Transverse colon (tissue), 4 donors: ENCODE measurements at regions not wholly inside any gene's neighbourhood (a gene's known extent, or its start where the extent isn't known, plus 50 kb on each side); places are given as distances from the start of the nearest gene placed in this dataset.

Experiments
- EP300 ChIP-seq: sonication (generic); formaldehyde crosslinking; IDR thresholded peaks from one replicate; pipeline ENCODE4 v1.6.1; 2017; ENCODE audit warnings: antibody characterized with exemption, low read depth
- POLR2A ChIP-seq: fragments of 450-650 bp; IDR thresholded peaks from one replicate; pipeline ENCODE4 v1.6.1; 2016; ENCODE audit warnings: antibody characterized with exemption, mild to moderate bottlenecking, moderate library complexity
- POLR2AphosphoS5 ChIP-seq, 3 donors: sonication (generic); formaldehyde crosslinking; IDR thresholded peaks; one replicate each; pipeline ENCODE4 v1.6.1; 2016; ENCODE audit warnings: antibody characterized with exemption in 3 of 3
- TF ChIP-seq, protein P1 (sequence below), 5 experiments: fragments of 200-600 bp in 3 of 5; fragments of 450-650 bp in 2 of 5; sonication (generic) in 3 of 5; IDR thresholded peaks; 1 replicate in 2 of 5; 2 replicates in 3 of 5; pipeline ENCODE4 v1.5.1; 2016 to 2017; ENCODE audit warnings: antibody characterized with exemption in 5 of 5, inconsistent platforms in 3 of 5, mild to moderate bottlenecking in 2 of 5, moderate library complexity in 1 of 5

DNA sequence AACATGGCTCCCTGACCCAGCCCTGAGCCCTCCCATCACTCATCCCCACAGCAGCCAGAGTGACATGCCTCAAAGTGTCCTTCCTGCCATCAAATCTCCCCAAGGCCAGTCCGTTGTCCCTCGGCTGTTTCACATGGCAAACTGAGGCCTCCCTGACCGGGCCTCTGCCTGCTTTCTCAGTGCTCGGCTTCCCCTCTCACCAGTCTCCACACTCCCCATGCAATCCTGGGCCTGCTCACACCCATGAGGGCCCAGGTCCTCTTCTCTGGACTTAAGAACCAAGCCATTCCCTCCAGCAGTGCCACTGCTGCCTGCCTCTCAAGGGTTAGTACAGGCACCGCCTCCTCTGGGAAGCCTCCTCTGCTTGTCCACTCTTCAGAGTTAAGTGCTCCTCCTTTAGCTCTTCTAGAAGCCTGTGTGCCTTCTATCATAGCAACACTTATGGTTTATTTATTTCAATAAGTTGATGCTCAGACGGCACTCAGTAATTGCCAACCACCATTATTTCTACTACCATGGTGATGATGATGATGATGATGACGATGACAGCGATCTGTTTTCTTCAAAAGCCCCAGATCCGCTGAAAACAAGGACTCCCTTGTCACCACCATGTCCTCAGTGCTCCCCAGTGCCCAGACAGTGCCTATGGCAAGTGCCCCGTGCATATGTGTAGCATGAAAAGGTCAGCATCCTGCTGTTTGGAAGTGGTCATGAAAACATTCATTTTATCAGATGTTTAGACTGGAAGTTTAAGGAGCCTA lies 449.0 kb downstream of the CDH26 start:
- TF ChIP-seq, protein P1, sequence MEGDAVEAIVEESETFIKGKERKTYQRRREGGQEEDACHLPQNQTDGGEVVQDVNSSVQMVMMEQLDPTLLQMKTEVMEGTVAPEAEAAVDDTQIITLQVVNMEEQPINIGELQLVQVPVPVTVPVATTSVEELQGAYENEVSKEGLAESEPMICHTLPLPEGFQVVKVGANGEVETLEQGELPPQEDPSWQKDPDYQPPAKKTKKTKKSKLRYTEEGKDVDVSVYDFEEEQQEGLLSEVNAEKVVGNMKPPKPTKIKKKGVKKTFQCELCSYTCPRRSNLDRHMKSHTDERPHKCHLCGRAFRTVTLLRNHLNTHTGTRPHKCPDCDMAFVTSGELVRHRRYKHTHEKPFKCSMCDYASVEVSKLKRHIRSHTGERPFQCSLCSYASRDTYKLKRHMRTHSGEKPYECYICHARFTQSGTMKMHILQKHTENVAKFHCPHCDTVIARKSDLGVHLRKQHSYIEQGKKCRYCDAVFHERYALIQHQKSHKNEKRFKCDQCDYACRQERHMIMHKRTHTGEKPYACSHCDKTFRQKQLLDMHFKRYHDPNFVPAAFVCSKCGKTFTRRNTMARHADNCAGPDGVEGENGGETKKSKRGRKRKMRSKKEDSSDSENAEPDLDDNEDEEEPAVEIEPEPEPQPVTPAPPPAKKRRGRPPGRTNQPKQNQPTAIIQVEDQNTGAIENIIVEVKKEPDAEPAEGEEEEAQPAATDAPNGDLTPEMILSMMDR (IDR thresholded peaks at IDR 0.05), result no peak
- TF ChIP-seq EP300, result no peak
- no peak for TF ChIP-seq POLR2A
- no peak for TF ChIP-seq POLR2AphosphoS5 (IDR thresholded peaks at IDR 0.05)
